Ovary (tissue), 7 donors: ENCODE measurements at regions not wholly inside any gene's neighbourhood (a gene's known extent, or its start where the extent isn't known, plus 50 kb on each side); places are given as distances from the start of the nearest gene placed in this dataset.

Experiments used
- DNase-seq, 5 donors: peaks; one replicate each; pipeline ENCODE4 v3.0.0-alpha.2; 2019 to 2020
- H3K27ac ChIP-seq, 2 donors: fragments of 200-600 bp; one replicate each; pipeline versions ENCODE4 v1.5.1 to v1.8.0; 2019 to 2022
- H3K27me3 ChIP-seq: fragments of 200-600 bp; one replicate; pipeline ENCODE4 v1.8.0; 2022
- H3K36me3 ChIP-seq: fragments of 200-600 bp; sonication (generic); one replicate; pipeline ENCODE4 v1.5.1; 2019
- H3K4me1 ChIP-seq: one replicate; pipeline ENCODE4 v1.8.1; 2013; ENCODE audit warnings: mild to moderate bottlenecking, moderate library complexity; ENCODE audit not compliant: insufficient read depth
- H3K4me3 ChIP-seq: fragments of 200-600 bp; sonication (generic); one replicate; pipeline ENCODE4 v1.5.1; 2017
- H3K9me3 ChIP-seq, 2 donors: fragments of 200-600 bp in 1 of 2; sonication (generic) in 1 of 2; one replicate each; pipeline versions ENCODE4 v1.5.1 to v1.8.1; 2013 to 2019; ENCODE audit warnings: mild to moderate bottlenecking in 1 of 2, moderate library complexity in 1 of 2
- EP300 ChIP-seq: sonication (generic); formaldehyde crosslinking; IDR thresholded peaks from one replicate; pipeline ENCODE4 v1.6.1; 2017; ENCODE audit warnings: antibody characterized with exemption
- POLR2A ChIP-seq: fragments of 450-650 bp; IDR thresholded peaks from one replicate; pipeline ENCODE4 v1.6.1; 2017; ENCODE audit warnings: antibody characterized with exemption, mild to moderate bottlenecking, moderate library complexity
- WGBS, 3 donors: extraction: QIAGEN DNeasy Blood & Tissue Kit in 1 of 3; methylation state at CpG; one replicate each; pipeline versions ENCODE4 v1.1.5 to v1.1.7; 2013 to 2017; 5-methylcytosine and 5-hydroxymethylcytosine counted together
- intact Hi-C, 4 donors: fragments of 100-400 bp; cut with DNase I; formaldehyde crosslinking; loops; one replicate each; pipeline versions ENCODE4 v1.11.0 to v1.15.1; 2022 to 2023
- TF ChIP-seq, protein P1 (sequence below), 3 donors: fragments of 450-650 bp in 2 of 3; fragments of 200-600 bp in 1 of 3; IDR thresholded peaks; one replicate each; pipeline versions ENCODE4 v1.5.1 to v1.8.0; 2016 to 2022; ENCODE audit warnings: antibody characterized with exemption in 3 of 3, mild to moderate bottlenecking in 1 of 3
- donor health status: DM: no; HTN: no; CAD: no; lungs with moderate emphysema.
- donor health status: DM: no; HTN: no; CAD: no.
- donor health status: Bipolar disorder and iron deficiency.
- donor health status: DM: no; HTN: no; CAD: no.
- donor health status: DM: yes; HTN: yes; CAD: no.

- WGBS, 3 donors: 76 to 87% (median 84%) methylated on average over 11 of the region's 11 CpGs
- no peak for TF ChIP-seq EP300
- TF ChIP-seq POLR2A: no peak
- TF ChIP-seq, protein P1, sequence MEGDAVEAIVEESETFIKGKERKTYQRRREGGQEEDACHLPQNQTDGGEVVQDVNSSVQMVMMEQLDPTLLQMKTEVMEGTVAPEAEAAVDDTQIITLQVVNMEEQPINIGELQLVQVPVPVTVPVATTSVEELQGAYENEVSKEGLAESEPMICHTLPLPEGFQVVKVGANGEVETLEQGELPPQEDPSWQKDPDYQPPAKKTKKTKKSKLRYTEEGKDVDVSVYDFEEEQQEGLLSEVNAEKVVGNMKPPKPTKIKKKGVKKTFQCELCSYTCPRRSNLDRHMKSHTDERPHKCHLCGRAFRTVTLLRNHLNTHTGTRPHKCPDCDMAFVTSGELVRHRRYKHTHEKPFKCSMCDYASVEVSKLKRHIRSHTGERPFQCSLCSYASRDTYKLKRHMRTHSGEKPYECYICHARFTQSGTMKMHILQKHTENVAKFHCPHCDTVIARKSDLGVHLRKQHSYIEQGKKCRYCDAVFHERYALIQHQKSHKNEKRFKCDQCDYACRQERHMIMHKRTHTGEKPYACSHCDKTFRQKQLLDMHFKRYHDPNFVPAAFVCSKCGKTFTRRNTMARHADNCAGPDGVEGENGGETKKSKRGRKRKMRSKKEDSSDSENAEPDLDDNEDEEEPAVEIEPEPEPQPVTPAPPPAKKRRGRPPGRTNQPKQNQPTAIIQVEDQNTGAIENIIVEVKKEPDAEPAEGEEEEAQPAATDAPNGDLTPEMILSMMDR (IDR thresholded peaks at IDR 0.05): no peak
- intact Hi-C loops: no loop called here
Measured at GRCh38 chr6:134675110-134676054, 274.5 kb downstream of the ALDH8A1 start.

GRCh38 chr6:134674562-134674961, 275.3 kb downstream of the ALDH8A1 start:
- H3K4me3 ChIP-seq: no peak overlapping the region
- no peaks in the 10 kb centered on the region for H3K4me1 ChIP-seq
- H3K9me3 ChIP-seq: no peaks in the 10 kb centered on the region
- H3K27ac ChIP-seq: no peak overlapping the region
- TF ChIP-seq, protein P1 (IDR thresholded peaks at IDR 0.05): no peak
- no peak for TF ChIP-seq POLR2A
- no peak for TF ChIP-seq EP300
- H3K36me3 ChIP-seq: no peaks in the 10 kb centered on the region
- 91 to 99% (median 92%) methylated on average over 2 of the region's 2 CpGs for WGBS, 3 donors
- intact Hi-C loops: no loop called here
- H3K27me3 ChIP-seq: no peaks in the 10 kb centered on the region
- no peak for DNase-seq

More at GRCh38 chr6:134675110-134676054, 274.5 kb downstream of the ALDH8A1 start:
- no peak for DNase-seq
- Histone ChIP-seq H3K4me1 (no peaks in the 10 kb centered on the region), H3K36me3 (no peaks in the 10 kb centered on the region), H3K9me3 (no peaks in the 10 kb centered on the region), H3K27ac (no peak overlapping the region), H3K4me3 (no peak overlapping the region), H3K27me3 (no peaks in the 10 kb centered on the region)

DNA sequence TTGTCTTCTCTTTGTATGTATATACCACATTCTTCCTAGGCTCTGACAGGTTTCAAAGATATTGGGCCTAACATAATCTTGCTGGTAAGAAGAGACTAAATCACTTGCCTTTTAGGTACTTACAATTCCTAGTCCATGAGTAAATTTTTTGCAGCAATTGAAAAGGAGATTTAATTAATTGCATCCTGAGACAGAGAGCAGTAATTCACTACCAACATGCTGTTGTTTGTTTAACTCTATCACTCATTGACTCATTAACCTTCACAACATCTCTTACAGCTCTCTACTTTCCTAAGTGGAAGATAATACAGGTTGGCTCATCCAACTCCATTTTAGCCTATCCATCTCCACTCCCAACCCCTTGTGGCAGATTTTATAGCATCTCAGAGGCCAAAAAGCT, 280.4 kb downstream of the ALDH8A1 start:
- no peak overlapping the region for H3K4me3 ChIP-seq
- H3K4me1 ChIP-seq: no peaks in the 10 kb centered on the region
- H3K9me3 ChIP-seq: no peaks in the 10 kb centered on the region
- TF ChIP-seq, protein P1 (IDR thresholded peaks at IDR 0.05): no peak
- TF ChIP-seq EP300: no peak
- no peak for DNase-seq
- H3K27ac ChIP-seq: no peak overlapping the region
- intact Hi-C loops: no loop called here
- no peaks in the 10 kb centered on the region for H3K27me3 ChIP-seq
- no peaks in the 10 kb centered on the region for H3K36me3 ChIP-seq

DNA sequence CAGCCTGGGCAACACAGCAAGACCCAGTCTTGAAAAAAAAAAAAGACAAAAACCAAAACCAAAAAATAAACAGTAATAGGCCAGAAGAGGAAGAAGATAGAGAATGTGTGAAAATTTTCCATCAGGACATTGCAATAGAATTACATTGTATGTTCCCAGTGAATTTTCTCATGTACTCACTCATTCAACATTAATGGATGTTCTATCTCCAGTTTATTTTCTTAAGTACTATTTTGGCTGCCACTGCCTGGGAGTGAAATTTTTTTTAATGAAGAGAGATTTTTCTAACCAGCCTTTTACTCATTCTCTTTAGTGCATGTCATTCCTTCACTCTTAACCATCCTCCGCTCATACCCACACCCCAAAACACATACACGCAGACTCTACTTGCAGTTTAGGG, 282.8 kb downstream of the ALDH8A1 start:
- H3K4me1 ChIP-seq: peaks cover 4% of the 10 kb centered on the region
- TF ChIP-seq, protein P1 (IDR thresholded peaks at IDR 0.05): no peak
- TF ChIP-seq EP300 (no peak), POLR2A (no peak)
- intact Hi-C loops: no loop called here
- no peak overlapping the region for H3K27ac ChIP-seq
- no peak overlapping the region for H3K4me3 ChIP-seq
- H3K27me3 ChIP-seq: no peaks in the 10 kb centered on the region
- no peaks in the 10 kb centered on the region for H3K9me3 ChIP-seq
- H3K36me3 ChIP-seq: no peaks in the 10 kb centered on the region
- WGBS, 3 donors: 79 to 84% (median 83%) methylated on average over 2 of the region's 2 CpGs
- no peak for DNase-seq
